AG04449 (cell line): ENCODE measurements at regions not wholly inside any gene's neighbourhood (a gene's known extent, or its start where the extent isn't known, plus 50 kb on each side); places are given as distances from the start of the nearest gene placed in this dataset.

Source experiments
- CTCF ChIA-PET: fragments of 350-600 bp; formaldehyde crosslinking; extraction: SDS; loops from one replicate; lab custom pipeline; 2021; ENCODE audit warnings: antibody characterized with exemption; lab: Yijun Ruan, JAX
- POLR2A ChIA-PET: fragments of 400-600, 350-600 bp; formaldehyde crosslinking; extraction: SDS; loops from one replicate; lab custom pipeline; 2020; ENCODE audit warnings: antibody characterized with exemption, inconsistent platforms; lab: Yijun Ruan, JAX
- DNase-seq: peaks from one replicate; pipeline ENCODE4 v3.0.0-alpha.2; 2010; ENCODE audit warnings: low read depth, low spot score
- H3K4me3 ChIP-seq: 2 replicates; pipeline ENCODE4 v1.5.1; 2011; ENCODE audit warnings: low read depth, mild to moderate bottlenecking, control low read depth, low read length
- CTCF ChIP-seq: IDR thresholded peaks from one replicate; pipeline ENCODE4 v1.5.1; 2011; ENCODE audit warnings: mild to moderate bottlenecking, moderate library complexity, low read length, control low read depth, inconsistent platforms; ENCODE audit not compliant: insufficient read depth; ENCODE audit errors: missing control alignments

GRCh38 chr21:26225046-26225445 is 54.5 kb upstream of the APP start:
- TF ChIP-seq CTCF = no peak
- CTCF ChIA-PET = no interaction called here

GRCh38 chr21:26224366-26224765 is 53.8 kb upstream of the APP start:
- CTCF ChIA-PET = no interaction called here

More at GRCh38 chr21:26225046-26225445, 54.5 kb upstream of the APP start:
- DNase-seq = no peak
- H3K4me3 ChIP-seq = no peak overlapping the region
- POLR2A ChIA-PET = no interaction called here

More at GRCh38 chr21:26224366-26224765, 53.8 kb upstream of the APP start:
- no peak for DNase-seq
- no peak for TF ChIP-seq CTCF
- no peak overlapping the region for H3K4me3 ChIP-seq
- POLR2A ChIA-PET = no interaction called here
